ENCODE measurements at regions not wholly inside any gene's neighbourhood (a gene's known extent, or its start where the extent isn't known, plus 50 kb on each side); places are given as distances from the start of the nearest gene placed in this dataset.
A peak's percentile ranks its signal among the peaks of the same experiment; 100 is the strongest.

- DNase-seq (ENCODE audit: low read depth) = no peak
- H3K4me3 ChIP-seq (ENCODE audit: low read depth, low read length) = no peak overlapping the region
- TF ChIP-seq MAX (IDR thresholded peaks at IDR 0.05; ENCODE audit: low read depth, low read length) (no peak), MYC (IDR thresholded peaks at IDR 0.05; ENCODE audit: low read depth, low read length) (no peak), POLR2A (IDR thresholded peaks at IDR 0.05; ENCODE audit: extremely low read depth, insufficient read length) (no peak)
- TF ChIP-seq, protein P1, sequence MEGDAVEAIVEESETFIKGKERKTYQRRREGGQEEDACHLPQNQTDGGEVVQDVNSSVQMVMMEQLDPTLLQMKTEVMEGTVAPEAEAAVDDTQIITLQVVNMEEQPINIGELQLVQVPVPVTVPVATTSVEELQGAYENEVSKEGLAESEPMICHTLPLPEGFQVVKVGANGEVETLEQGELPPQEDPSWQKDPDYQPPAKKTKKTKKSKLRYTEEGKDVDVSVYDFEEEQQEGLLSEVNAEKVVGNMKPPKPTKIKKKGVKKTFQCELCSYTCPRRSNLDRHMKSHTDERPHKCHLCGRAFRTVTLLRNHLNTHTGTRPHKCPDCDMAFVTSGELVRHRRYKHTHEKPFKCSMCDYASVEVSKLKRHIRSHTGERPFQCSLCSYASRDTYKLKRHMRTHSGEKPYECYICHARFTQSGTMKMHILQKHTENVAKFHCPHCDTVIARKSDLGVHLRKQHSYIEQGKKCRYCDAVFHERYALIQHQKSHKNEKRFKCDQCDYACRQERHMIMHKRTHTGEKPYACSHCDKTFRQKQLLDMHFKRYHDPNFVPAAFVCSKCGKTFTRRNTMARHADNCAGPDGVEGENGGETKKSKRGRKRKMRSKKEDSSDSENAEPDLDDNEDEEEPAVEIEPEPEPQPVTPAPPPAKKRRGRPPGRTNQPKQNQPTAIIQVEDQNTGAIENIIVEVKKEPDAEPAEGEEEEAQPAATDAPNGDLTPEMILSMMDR (IDR thresholded peaks at IDR 0.05; ENCODE audit: low read depth, low read length) = no peak
Measured at GRCh38 chr13:34066344-34066743, 248.4 kb downstream of the RFC3 start.

DNA sequence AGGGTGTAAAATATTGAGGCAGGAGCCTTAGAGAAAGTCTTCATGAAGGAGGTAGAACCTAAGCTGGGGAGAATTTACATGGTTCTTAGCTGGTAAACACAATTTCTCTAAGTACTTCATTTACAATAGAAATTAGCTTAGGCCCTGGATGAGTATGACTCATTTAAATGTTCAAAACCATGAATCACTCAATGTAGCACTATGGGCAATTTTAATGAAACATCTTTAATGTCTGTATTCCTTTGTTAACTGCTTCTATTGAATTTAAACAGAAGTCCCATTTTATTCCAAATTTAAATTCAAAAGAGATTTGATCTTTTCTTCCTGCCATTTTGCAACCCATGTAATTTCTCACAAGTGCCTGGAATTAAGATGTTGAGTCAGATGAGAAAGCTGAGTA, 252.1 kb downstream of the RFC3 start:
- TF ChIP-seq POLR2A (IDR thresholded peaks at IDR 0.05; ENCODE audit: extremely low read depth, insufficient read length) (no peak), MYC (IDR thresholded peaks at IDR 0.05; ENCODE audit: low read depth, low read length) (no peak), MAX (IDR thresholded peaks at IDR 0.05; ENCODE audit: low read depth, low read length) (no peak)
- TF ChIP-seq, protein P1 (IDR thresholded peaks at IDR 0.05; ENCODE audit: low read depth, low read length) = no peak
- no peak overlapping the region for H3K4me3 ChIP-seq (ENCODE audit: low read depth, low read length)
- DNase-seq (ENCODE audit: low read depth) = no peak

DNA sequence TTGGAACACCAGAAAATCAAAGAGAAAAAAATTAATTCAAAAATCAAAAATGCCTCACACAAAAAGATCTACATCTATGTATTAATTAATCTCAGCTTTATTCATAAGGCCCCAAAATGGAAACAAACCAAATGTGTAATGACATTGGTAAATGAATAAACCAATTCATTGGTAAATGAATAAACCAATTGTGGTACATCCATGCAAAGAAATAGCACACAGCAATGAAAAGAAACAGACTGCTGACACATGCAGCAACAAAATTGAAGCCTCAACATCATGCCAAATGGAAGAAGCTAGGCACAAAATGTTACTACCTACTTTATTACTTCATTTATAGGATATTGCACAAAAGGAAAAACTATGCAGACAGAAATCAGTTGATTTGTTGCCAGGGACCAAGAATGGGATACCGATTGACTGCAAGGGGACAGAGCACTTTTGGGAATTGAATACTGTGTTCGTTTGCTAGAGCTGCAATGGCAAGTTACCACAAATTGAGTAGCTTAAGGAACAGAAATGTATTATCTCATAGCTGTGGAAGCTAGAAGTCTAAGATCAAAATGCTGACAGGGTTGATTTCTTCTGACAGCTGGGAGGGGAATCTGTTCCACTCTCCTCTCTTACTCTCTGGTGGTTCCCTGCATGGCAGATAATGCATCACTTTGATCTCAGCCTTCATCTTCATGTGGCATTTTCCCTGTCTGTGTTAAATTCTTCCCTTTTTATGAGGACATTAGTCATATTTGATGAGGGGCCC, 252.8 kb downstream of the RFC3 start:
- TF ChIP-seq POLR2A (IDR thresholded peaks at IDR 0.05; ENCODE audit: extremely low read depth, insufficient read length) = no peak
- TF ChIP-seq MAX (IDR thresholded peaks at IDR 0.05; ENCODE audit: low read depth, low read length) = no peak
- TF ChIP-seq, protein P1 (IDR thresholded peaks at IDR 0.05; ENCODE audit: low read depth, low read length) = no peak
- H3K4me3 ChIP-seq (ENCODE audit: low read depth, low read length) = no peak overlapping the region
- DNase-seq (ENCODE audit: low read depth) = no peak

- H3K4me3 ChIP-seq (ENCODE audit: low read depth, low read length) = no peak overlapping the region
- TF ChIP-seq MYC (IDR thresholded peaks at IDR 0.05; ENCODE audit: low read depth, low read length) = no peak
- TF ChIP-seq MAX (IDR thresholded peaks at IDR 0.05; ENCODE audit: low read depth, low read length) = no peak
- TF ChIP-seq, protein P1 (IDR thresholded peaks at IDR 0.05; ENCODE audit: low read depth, low read length) = no peak
- no peak for TF ChIP-seq POLR2A (IDR thresholded peaks at IDR 0.05; ENCODE audit: extremely low read depth, insufficient read length)
- DNase-seq (ENCODE audit: low read depth) = no peak
Measured at GRCh38 chr13:34076319-34076718, 258.4 kb downstream of the RFC3 start.

- TF ChIP-seq, protein P1 (IDR thresholded peaks at IDR 0.05; ENCODE audit: low read depth, low read length) = no peak
- TF ChIP-seq POLR2A (IDR thresholded peaks at IDR 0.05; ENCODE audit: extremely low read depth, insufficient read length) (no peak), MYC (IDR thresholded peaks at IDR 0.05; ENCODE audit: low read depth, low read length) (no peak), MAX (IDR thresholded peaks at IDR 0.05; ENCODE audit: low read depth, low read length) (no peak)
- no peak overlapping the region for H3K4me3 ChIP-seq (ENCODE audit: low read depth, low read length)
- DNase-seq (ENCODE audit: low read depth) = peak; percentile 8
Measured at GRCh38 chr13:34076943-34077703, 259.2 kb downstream of the RFC3 start.
